ENCODE measurements at regions not wholly inside any gene's neighbourhood (a gene's known extent, or its start where the extent isn't known, plus 50 kb on each side); places are given as distances from the start of the nearest gene placed in this dataset.

- TF ChIP-seq TAF1 (IDR thresholded peaks at IDR 0.05; ENCODE audit: low read depth, low read length) (no peak), EZH2 (IDR thresholded peaks at IDR 0.05; ENCODE audit: low read depth, low read length, severe bottlenecking) (no peak), SIN3A (conservative IDR thresholded peaks at IDR 0.05 in 1 of 2, IDR thresholded peaks at IDR 0.05 in 1 of 2; ENCODE audit: low read depth in 1 of 2, low read length in 2 of 2) (no peak)
These were observed 305.5 kb downstream of the RAB28 start for GRCh38 chr4:13178621-13179020.
